HUDEP-2 (cell line): ENCODE measurements at regions not wholly inside any gene's neighbourhood (a gene's known extent, or its start where the extent isn't known, plus 50 kb on each side); places are given as distances from the start of the nearest gene placed in this dataset.

ENCODE experiments used
- DNase-seq, 76 experiments: peaks; one replicate each; lab custom pipeline; 2025; ENCODE audit not compliant: unreplicated experiment in 76 of 76; lab: John Stamatoyannopoulos, UW

GRCh38 chr14:101371799-101372793 is 189.2 kb upstream of the DIO3 start:
- DNase-seq, result no peak

- no peak for DNase-seq
Measured at GRCh38 chr14:101372894-101373620, 188.2 kb upstream of the DIO3 start.

GRCh38 chr14:101373690-101374295 is 187.5 kb upstream of the DIO3 start:
- DNase-seq, result no peak

GRCh38 chr14:101374373-101375338 is 186.6 kb upstream of the DIO3 start:
- DNase-seq, result no peak

GRCh38 chr14:101377069-101377468 is 184.2 kb upstream of the DIO3 start:
- DNase-seq, result no peak

- no peak for DNase-seq
Measured at GRCh38 chr14:101379842-101380241, 181.5 kb upstream of the DIO3 start.

GRCh38 chr14:101380512-101380911 is 180.8 kb upstream of the DIO3 start:
- no peak for DNase-seq

GRCh38 chr14:101380940-101381339 is 180.4 kb upstream of the DIO3 start:
- DNase-seq, result no peak

GRCh38 chr14:101383737-101384338 is 177.5 kb upstream of the DIO3 start:
- DNase-seq, result no peak

GRCh38 chr14:101394374-101394773 is 166.9 kb upstream of the DIO3 start:
- no peak for DNase-seq

GRCh38 chr14:101395779-101396178 is 165.5 kb upstream of the DIO3 start:
- no peak for DNase-seq

- no peak for DNase-seq
Measured at GRCh38 chr14:101397206-101397605, 164.1 kb upstream of the DIO3 start.

GRCh38 chr14:101398011-101398410 is 163.3 kb upstream of the DIO3 start:
- DNase-seq, result no peak

- no peak for DNase-seq
Measured at GRCh38 chr14:101399737-101400517, 161.4 kb upstream of the DIO3 start.

GRCh38 chr14:101400830-101401229 is 160.5 kb upstream of the DIO3 start:
- no peak for DNase-seq

GRCh38 chr14:101402936-101403660 is 158.2 kb upstream of the DIO3 start:
- no peak for DNase-seq

- no peak for DNase-seq
Measured at GRCh38 chr14:101404426-101405170, 156.7 kb upstream of the DIO3 start.
